T-helper 2 cell treated with Interferon-gamma antibody and Interleukin-4, amounts not matched to agents 5 μg/mL and 100 μg/mL, for 36 hours (primary cell): ENCODE measurements at regions not wholly inside any gene's neighbourhood (a gene's known extent, or its start where the extent isn't known, plus 50 kb on each side); places are given as distances from the start of the nearest gene placed in this dataset.
"Not testable (repeated sequence)": the region's sequence is repeated elsewhere in the genome, so short reads cannot be mapped to it uniquely, and the experiment has no call there.

Experiments used
- DNase-seq: peaks from one replicate; pipeline ENCODE4 v3.0.0; 2021; ENCODE audit warnings: low spot score
- H3K27ac Mint-ChIP-seq: one replicate; pipeline ENCODE4 v1.8.0; 2021; ENCODE audit warnings: mild to moderate bottlenecking, mixed read lengths
- H3K27me3 Mint-ChIP-seq: one replicate; pipeline ENCODE4 v1.8.0; 2021; ENCODE audit warnings: low read depth, mixed read lengths
- H3K36me3 Mint-ChIP-seq: one replicate; pipeline ENCODE4 v1.8.0; 2021; ENCODE audit warnings: low read depth, mixed read lengths
- H3K4me1 Mint-ChIP-seq: one replicate; pipeline ENCODE4 v1.8.0; 2021; ENCODE audit warnings: low read depth, mixed read lengths
- H3K4me3 Mint-ChIP-seq: one replicate; pipeline ENCODE4 v1.8.0; 2022; ENCODE audit warnings: mild to moderate bottlenecking, moderate library complexity, mixed read lengths
- H3K9me3 Mint-ChIP-seq: one replicate; pipeline ENCODE4 v1.8.0; 2021; ENCODE audit warnings: mixed read lengths

DNA sequence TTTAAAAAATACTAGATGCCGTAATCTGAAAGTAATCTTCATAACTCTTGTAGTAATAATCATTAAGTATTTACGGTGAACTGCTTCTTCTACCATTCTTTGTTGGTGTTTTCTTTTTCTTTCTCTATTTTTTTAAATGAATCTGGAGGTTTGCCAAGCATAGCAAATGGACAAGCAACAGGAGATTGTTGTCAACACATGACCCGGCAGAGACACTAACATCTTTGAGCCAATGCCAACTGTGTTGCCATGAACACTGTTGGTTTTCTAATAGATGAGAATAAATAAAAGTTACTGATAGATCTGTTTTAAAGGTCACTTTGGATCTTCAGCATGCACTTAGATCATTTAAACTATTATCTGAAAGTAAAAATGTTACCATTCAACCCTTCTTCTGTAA is 523.6 kb upstream of the EYS start:
- Mint-ChIP-seq H3K27me3 (no peaks in the 10 kb centered on the region), H3K27ac (no peak overlapping the region)

DNA sequence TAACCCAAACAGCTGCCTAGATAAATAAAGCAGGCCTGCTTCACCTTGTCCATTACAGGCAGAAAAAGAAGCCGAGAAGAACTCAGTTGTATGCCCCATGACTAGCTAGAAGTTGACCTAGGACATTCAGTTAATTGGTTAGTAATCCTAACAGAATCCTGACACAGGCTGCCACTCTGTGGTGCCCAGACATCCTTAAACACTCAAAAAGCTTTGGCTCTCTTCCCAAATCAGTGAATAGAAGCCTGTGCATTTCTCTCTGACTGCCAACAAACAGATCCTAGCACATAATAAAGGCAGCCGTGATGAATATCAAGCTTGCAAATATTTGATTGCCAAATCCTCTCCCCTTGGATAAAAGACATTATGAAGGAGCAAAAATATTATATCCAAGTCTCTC is 519.1 kb upstream of the EYS start:
- H3K4me3 Mint-ChIP-seq: no peak overlapping the region
- no peaks in the 10 kb centered on the region for H3K36me3 Mint-ChIP-seq
- DNase-seq: no peak
- H3K27ac Mint-ChIP-seq: no peak overlapping the region
- H3K9me3 Mint-ChIP-seq: peaks cover 5% of the 10 kb centered on the region
- H3K27me3 Mint-ChIP-seq: no peaks in the 10 kb centered on the region
- no peaks in the 10 kb centered on the region for H3K4me1 Mint-ChIP-seq

More for the DNA sequence above, 523.6 kb upstream of the EYS start:
- DNase-seq: no peak
- Mint-ChIP-seq H3K9me3 (peaks cover 15% of the 10 kb centered on the region), H3K4me1 (no peaks in the 10 kb centered on the region), H3K36me3 (no peaks in the 10 kb centered on the region), H3K4me3 (no peak overlapping the region)

DNA sequence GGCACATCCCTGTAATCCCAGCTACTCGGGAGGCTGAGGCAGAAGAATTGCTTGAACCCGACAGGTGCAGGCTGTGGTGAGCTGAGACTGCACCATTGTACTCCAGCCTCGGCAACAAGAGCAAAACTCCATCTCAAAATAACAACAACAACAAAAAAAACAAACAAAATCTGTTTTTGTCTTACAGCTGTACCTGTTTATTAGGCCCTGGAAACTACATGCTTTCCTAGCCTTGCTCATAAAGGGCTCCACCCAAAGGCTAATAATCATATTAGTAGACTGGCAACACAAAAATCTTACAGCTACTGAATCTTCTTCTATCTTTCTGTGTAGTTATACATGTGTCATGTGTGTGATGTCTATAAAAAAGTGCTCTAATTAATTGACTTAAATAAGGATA is 503.9 kb upstream of the EYS start:
- H3K9me3 Mint-ChIP-seq: peaks cover 42% of the 10 kb centered on the region
- no peak for DNase-seq
- H3K36me3 Mint-ChIP-seq: no peaks in the 10 kb centered on the region

DNA sequence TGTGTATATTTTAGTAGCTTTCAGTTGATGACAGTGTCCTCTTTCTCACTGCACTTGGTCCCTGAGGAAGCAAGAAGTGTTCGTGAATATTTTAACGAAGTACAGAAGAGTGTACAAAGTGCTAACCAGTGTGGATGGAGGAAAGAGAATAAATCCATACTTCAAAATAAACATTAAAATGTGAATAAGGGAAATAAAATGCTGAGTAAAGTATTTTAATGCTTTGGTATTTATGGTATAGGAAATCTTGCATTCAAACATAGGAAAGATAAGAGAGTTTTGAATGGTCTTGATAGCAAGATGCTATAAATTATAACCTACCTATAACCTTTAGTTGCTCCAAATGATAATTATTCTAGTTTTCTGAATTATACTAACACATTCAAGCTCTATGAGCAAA is 493.4 kb upstream of the EYS start:
- H3K27me3 Mint-ChIP-seq: no peaks in the 10 kb centered on the region
- no peak for DNase-seq
- H3K9me3 Mint-ChIP-seq: peaks cover 23% of the 10 kb centered on the region
- no peaks in the 10 kb centered on the region for H3K4me1 Mint-ChIP-seq
- no peaks in the 10 kb centered on the region for H3K36me3 Mint-ChIP-seq
- H3K27ac Mint-ChIP-seq: no peak overlapping the region
- no peak overlapping the region for H3K4me3 Mint-ChIP-seq

More for the DNA sequence above, 503.9 kb upstream of the EYS start:
- Mint-ChIP-seq H3K27me3 (no peaks in the 10 kb centered on the region), H3K27ac (no peak overlapping the region), H3K4me1 (no peaks in the 10 kb centered on the region), H3K4me3 (no peak overlapping the region)

DNA sequence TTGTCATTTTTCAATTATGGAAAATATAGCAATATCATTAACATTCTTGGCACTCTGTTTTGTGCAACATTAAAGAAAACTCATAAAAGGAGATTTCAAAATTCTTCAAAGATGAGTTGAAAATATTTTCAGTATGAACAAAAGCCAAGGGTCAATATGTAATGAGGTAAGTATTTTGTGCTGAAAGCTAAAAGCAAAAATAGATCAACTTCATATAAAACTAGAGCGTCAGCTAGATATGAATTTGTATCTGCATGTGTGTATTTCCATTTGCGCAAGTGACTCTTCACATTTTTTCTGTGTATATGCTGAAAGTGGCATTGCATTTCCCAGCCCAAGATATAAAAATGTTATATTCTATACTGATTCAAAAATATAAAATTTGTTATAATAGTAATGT is 492.1 kb upstream of the EYS start:
- Mint-ChIP-seq H3K27ac (no peak overlapping the region), H3K27me3 (no peaks in the 10 kb centered on the region), H3K9me3 (peaks cover 23% of the 10 kb centered on the region), H3K36me3 (no peaks in the 10 kb centered on the region), H3K4me3 (no peak overlapping the region), H3K4me1 (no peaks in the 10 kb centered on the region)
- no peak for DNase-seq

DNA sequence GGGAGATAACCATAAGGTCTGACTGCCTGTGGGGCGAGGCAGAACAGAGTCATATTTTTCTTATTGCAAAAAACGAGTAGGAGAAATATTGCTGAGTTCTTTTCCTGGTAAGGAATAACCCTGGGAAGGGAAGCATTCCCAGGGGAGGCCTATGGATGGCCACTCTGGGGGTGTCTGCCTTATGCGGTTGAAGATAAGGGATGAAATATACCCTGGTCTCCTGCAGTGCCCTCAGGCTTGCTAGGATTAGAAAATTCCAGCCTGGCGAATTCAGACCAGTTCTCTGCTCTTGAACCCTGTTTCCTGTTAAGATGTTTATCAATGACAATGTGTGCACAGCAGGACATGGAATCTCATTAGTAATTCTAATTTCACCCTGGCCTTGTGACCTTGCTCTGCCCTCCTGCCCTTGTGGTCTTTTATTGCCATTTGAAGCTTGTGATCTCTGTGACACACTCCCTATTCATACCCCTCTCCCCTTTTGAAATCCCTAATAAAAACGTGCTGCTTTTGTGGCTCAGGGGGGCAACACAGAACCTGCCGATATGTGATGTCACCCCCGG is 491.1 kb upstream of the EYS start:
- no peak overlapping the region for H3K4me3 Mint-ChIP-seq
- no peaks in the 10 kb centered on the region for H3K27me3 Mint-ChIP-seq
- peaks cover 17% of the 10 kb centered on the region for H3K9me3 Mint-ChIP-seq
- no peak for DNase-seq
- H3K4me1 Mint-ChIP-seq: no peaks in the 10 kb centered on the region
- H3K27ac Mint-ChIP-seq: no peak overlapping the region
- no peaks in the 10 kb centered on the region for H3K36me3 Mint-ChIP-seq

DNA sequence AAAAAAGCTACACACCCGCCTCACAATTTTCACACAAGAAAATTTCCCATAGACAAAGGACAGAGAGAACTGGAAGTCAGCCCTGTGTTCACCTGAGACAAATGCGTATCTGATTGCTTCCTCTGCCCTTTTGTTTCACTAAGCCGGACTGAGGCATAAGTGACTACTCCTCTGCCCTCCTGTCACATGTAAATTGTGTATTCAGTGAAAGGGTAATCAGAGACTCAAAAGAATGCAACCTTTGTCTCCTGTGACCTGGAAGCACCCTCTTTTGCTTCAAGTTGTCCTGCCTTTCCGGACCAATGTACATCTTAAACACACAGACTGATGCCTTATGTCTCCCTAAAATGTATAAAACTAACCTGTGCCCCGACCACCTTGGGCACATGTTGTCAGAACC is 483.8 kb upstream of the EYS start:
- Mint-ChIP-seq H3K4me1 (no peaks in the 10 kb centered on the region), H3K27ac (no peak overlapping the region), H3K27me3 (no peaks in the 10 kb centered on the region), H3K4me3 (no peak overlapping the region), H3K9me3 (peaks cover 10% of the 10 kb centered on the region), H3K36me3 (no peaks in the 10 kb centered on the region)
- no peak for DNase-seq

DNA sequence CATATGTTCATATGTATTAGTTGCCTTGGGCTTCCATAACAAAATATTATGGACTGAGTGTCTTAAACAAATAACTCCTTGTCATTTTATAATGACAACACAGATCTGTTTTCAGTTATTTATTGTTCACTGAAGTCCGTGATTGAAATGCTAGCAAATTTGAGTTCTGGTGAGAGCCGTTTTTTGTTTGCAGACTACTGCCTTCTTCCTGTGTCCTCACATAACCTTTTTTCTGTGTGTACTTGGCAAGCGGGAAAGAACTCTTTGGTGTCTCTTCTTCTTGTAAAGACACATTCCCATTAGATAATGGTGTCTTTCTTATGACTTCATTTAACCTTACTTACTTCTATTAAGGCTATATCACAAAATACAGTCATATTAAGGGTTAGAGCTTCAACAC is 482.9 kb upstream of the EYS start:
- DNase-seq: no peak
- H3K27me3 Mint-ChIP-seq: no peaks in the 10 kb centered on the region
- no peaks in the 10 kb centered on the region for H3K4me1 Mint-ChIP-seq
- H3K4me3 Mint-ChIP-seq: no peak overlapping the region
- peaks cover 9% of the 10 kb centered on the region for H3K9me3 Mint-ChIP-seq
- no peaks in the 10 kb centered on the region for H3K36me3 Mint-ChIP-seq
- no peak overlapping the region for H3K27ac Mint-ChIP-seq

DNA sequence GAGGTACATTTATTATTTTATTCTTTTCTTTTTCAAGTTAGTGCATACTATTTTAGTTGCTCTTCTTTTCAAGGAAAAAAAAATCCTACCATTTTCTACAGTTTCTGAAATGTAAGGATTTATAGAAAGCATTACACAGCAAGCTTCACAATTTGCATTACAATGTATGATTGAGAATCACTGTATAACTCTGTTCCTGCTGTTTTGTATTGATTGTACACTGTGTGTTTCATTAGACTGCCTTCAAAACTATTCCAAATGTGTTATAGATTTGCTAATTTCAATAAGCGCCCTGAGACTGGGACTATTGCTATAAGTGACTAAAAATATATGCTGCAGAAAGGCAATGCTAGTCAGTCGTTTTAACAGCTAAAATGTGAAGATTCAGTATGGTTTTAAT is 479.7 kb upstream of the EYS start:
- Mint-ChIP-seq H3K4me1 (no peaks in the 10 kb centered on the region), H3K4me3 (no peak overlapping the region), H3K36me3 (no peaks in the 10 kb centered on the region), H3K27ac (no peak overlapping the region), H3K27me3 (no peaks in the 10 kb centered on the region), H3K9me3 (peaks cover 10% of the 10 kb centered on the region)
- DNase-seq: no peak

DNA sequence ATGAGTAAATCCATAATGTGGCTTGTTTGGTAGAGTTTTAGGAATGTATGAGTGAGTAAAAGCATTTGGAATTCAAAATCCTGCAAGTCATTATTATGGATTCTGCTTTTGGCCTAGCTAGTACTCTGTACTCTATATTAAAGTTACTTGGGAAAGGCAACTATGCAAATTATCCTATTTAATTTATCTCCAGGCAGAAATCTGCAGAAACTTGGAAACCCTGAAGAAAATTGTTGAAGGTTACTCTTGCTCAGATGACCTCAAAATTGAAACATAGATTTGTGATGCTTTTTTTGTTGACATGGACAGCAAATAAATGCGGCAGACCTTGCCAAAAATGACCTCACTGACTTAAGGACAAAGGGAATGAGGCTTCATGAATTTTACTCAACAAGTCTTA is 477.1 kb upstream of the EYS start:
- no peak overlapping the region for H3K27ac Mint-ChIP-seq
- H3K36me3 Mint-ChIP-seq: no peaks in the 10 kb centered on the region
- H3K9me3 Mint-ChIP-seq: peaks cover 22% of the 10 kb centered on the region
- no peaks in the 10 kb centered on the region for H3K27me3 Mint-ChIP-seq
- no peaks in the 10 kb centered on the region for H3K4me1 Mint-ChIP-seq
- no peak overlapping the region for H3K4me3 Mint-ChIP-seq
- DNase-seq: no peak

DNA sequence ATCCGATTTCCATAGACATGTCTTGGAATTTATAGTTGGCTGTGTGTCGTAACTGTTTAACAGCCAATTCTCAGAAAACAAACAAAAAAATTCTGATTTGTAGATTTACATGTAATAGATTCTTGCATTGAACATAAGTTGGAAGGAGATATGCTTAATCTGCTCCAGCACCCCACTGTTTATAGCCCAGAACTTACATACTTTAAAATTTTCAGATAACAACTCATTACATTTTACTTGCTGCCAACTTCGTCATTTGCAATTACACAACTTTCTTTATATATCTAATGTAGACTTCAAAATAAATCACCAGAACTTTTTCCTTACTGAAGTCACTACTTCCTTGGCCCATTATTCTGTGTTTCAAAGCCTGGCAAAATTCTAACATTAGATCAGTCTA is 472.3 kb upstream of the EYS start:
- Mint-ChIP-seq H3K4me1 (no peaks in the 10 kb centered on the region), H3K4me3 (no peak overlapping the region), H3K27me3 (no peaks in the 10 kb centered on the region), H3K36me3 (no peaks in the 10 kb centered on the region), H3K27ac (no peak overlapping the region), H3K9me3 (peaks cover 39% of the 10 kb centered on the region)
- no peak for DNase-seq

DNA sequence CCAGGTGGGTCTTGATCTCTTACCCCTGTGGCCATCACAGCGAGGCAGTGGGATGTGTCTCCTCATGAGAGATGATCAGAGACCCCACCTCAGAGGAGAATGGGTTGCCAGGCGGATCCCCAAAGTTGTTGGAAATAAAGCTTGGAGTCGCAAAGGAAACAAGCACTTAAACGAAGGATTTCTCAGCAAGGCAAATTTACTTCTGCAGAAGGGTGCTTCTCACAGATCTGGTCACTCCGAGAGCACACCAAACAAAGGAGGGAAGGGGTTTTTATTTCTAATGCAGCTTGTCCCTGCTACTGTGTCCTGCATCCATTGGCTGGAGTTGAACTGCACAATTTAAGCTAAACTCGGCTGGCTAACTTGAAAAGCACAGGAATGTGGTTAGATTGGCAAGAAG is 466.6 kb upstream of the EYS start:
- Mint-ChIP-seq H3K4me1 (no peaks in the 10 kb centered on the region), H3K36me3 (no peaks in the 10 kb centered on the region), H3K9me3 (peaks cover 56% of the 10 kb centered on the region), H3K27ac (no peak overlapping the region), H3K27me3 (no peaks in the 10 kb centered on the region), H3K4me3 (no peak overlapping the region)
- DNase-seq: no peak

DNA sequence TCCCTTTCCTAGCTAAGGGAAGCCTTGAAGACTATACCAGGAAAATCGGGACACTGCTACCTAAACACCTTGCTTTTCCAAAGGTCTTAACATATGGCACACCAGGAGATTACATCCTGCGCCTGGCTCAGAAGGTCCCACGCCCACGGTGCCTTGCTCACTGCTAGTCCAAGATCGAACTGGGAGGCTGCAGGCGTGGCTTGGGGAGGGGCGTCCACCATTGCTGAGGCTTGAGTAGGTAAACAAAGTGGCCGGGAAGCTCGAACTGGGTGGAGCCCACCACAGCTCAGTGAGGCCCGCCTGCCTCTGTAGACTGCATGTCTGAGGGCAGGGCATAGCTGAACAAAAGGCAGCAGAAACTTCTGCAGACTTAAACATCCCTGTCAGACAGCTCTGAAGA is 459.7 kb upstream of the EYS start:
- H3K4me3 Mint-ChIP-seq, H3K27me3 Mint-ChIP-seq, DNase-seq, H3K4me1 Mint-ChIP-seq, H3K36me3 Mint-ChIP-seq, H3K27ac Mint-ChIP-seq: not testable (repeated sequence)
- peaks cover 75% of the 10 kb centered on the region for H3K9me3 Mint-ChIP-seq

DNA sequence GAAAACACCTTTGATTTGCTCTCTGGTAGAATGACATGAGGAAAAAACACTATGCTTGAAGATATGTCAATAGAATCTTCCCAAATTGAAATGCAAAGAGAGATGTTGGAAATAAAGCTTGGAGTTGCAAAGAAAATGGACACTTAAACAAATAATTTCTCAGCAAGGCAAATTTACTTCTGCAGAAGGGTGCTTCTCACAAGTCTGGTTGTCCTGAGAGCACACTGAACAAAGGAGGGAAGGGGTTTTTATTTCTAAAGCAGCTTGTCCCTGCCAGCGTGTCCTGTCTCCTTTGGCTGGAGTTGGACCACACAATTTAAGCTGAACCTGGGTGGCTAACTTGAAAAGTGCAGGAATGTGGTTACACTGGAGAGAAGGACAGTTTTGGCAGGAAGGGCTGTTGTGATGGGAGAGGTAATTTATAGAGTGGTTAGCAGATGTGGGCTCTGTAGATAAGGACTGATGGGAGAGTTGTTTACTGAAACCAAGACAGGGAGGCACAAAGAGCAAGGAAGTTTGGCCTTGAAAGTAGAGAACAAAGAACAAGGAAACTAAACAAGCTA is 454.6 kb upstream of the EYS start:
- Mint-ChIP-seq H3K4me3 (no peak overlapping the region), H3K4me1 (no peaks in the 10 kb centered on the region), H3K27ac (no peak overlapping the region), H3K27me3 (no peaks in the 10 kb centered on the region), H3K36me3 (no peaks in the 10 kb centered on the region), H3K9me3 (peaks cover 61% of the 10 kb centered on the region)
- DNase-seq: no peak

DNA sequence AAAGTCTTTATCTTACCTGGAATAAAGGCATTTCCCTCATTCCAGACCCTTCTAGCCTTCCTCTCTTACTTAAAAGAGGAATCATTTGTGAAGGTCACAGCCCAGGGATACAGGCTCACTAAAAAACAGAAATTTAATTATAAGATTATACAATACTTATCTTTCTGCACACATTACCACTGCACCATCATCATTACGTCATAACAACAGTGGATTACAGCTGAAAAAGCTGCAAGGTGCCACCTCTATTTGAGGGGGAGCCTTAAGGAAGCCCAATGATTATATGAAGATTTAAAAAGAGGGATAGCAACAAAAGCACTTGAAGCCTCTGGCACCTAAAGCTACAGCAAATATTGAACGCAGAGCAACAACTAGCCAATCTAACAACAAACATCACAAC is 452.9 kb upstream of the EYS start:
- no peak for DNase-seq
- Mint-ChIP-seq H3K4me3 (no peak overlapping the region), H3K27me3 (no peaks in the 10 kb centered on the region), H3K9me3 (peaks cover 47% of the 10 kb centered on the region), H3K27ac (no peak overlapping the region), H3K4me1 (no peaks in the 10 kb centered on the region), H3K36me3 (no peaks in the 10 kb centered on the region)
